ENCODE measurements at regions not wholly inside any gene's neighbourhood (a gene's known extent, or its start where the extent isn't known, plus 50 kb on each side); places are given as distances from the start of the nearest gene placed in this dataset.

DNA sequence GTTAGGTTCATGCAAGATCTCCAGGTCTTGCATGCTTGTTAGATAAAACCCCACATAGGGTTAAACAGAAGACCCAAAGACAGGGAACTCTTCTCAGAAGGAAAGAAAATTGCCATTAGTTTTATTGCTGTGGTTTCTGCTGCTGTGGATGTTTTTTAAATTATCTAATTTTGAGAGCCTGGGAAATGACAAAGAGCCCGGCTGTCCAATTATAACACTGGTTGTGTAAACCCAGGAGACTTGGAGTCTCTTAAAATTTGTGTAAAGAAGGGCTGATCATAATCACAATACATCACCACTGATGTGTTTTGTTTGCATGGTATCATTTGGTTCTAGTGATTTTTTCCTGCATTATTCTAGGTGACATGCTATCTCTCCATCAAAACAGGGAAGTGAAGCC lies 246.5 kb upstream of the MYO3A start:
- TF ChIP-seq POLR2A (IDR thresholded peaks at IDR 0.05): no peak
- TF ChIP-seq, protein P1, sequence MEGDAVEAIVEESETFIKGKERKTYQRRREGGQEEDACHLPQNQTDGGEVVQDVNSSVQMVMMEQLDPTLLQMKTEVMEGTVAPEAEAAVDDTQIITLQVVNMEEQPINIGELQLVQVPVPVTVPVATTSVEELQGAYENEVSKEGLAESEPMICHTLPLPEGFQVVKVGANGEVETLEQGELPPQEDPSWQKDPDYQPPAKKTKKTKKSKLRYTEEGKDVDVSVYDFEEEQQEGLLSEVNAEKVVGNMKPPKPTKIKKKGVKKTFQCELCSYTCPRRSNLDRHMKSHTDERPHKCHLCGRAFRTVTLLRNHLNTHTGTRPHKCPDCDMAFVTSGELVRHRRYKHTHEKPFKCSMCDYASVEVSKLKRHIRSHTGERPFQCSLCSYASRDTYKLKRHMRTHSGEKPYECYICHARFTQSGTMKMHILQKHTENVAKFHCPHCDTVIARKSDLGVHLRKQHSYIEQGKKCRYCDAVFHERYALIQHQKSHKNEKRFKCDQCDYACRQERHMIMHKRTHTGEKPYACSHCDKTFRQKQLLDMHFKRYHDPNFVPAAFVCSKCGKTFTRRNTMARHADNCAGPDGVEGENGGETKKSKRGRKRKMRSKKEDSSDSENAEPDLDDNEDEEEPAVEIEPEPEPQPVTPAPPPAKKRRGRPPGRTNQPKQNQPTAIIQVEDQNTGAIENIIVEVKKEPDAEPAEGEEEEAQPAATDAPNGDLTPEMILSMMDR (IDR thresholded peaks at IDR 0.05 in 4 of 5, conservative IDR thresholded peaks at IDR 0.05 in 1 of 5): no peak
